ENCODE measurements at regions not wholly inside any gene's neighbourhood (a gene's known extent, or its start where the extent isn't known, plus 50 kb on each side); places are given as distances from the start of the nearest gene placed in this dataset.

GRCh38 chr20:54759589-54759988, 284.2 kb downstream of the DOK5 start:
- no peaks in the 10 kb centered on the region for H3K27me3 ChIP-seq
- no peak for ATAC-seq (ENCODE audit: low FRiP score in 2 of 2)
- 87 to 89% methylated on average over 4 of the region's 4 CpGs for WGBS, 2 donors
- no peaks in the 10 kb centered on the region for H3K9me3 ChIP-seq
- H3K4me1 ChIP-seq: no peaks in the 10 kb centered on the region
- H3K36me3 ChIP-seq: no peaks in the 10 kb centered on the region
- H3K27ac ChIP-seq: no peak overlapping the region
- TF ChIP-seq EP300 (IDR thresholded peaks at IDR 0.05) (no peak), POLR2AphosphoS5 (IDR thresholded peaks at IDR 0.05) (no peak), CTCF (IDR thresholded peaks at IDR 0.05) (no peak), POLR2A (IDR thresholded peaks at IDR 0.05) (no peak)
- no peak for DNase-seq
- no peak overlapping the region for H3K4me3 ChIP-seq

DNA sequence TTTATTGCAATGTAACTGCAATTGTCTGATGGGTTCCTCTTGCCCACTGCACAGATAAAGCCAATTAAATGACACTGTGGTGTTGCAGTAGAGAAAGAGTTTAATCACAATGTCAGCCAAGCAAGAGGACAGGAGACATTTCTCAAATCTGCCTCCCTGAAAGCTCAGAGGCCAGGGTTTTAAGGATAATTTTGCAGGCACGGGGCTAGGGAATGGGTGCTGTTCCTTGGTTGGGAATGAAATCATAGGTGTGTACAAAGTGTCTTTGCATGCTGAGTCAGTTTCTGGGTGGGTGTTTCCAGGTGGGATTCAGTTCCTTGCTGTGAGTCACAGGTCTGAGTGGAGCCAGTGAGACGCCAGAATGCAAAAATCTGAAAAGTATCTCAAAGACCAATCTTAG, 271.4 kb downstream of the DOK5 start:
- H3K9me3 ChIP-seq: no peaks in the 10 kb centered on the region
- no peaks in the 10 kb centered on the region for H3K4me1 ChIP-seq
- H3K27ac ChIP-seq: no peak overlapping the region
- TF ChIP-seq CTCF (IDR thresholded peaks at IDR 0.05) (no peak), EP300 (IDR thresholded peaks at IDR 0.05) (no peak), POLR2A (IDR thresholded peaks at IDR 0.05) (no peak), POLR2AphosphoS5 (IDR thresholded peaks at IDR 0.05) (no peak)
- H3K36me3 ChIP-seq: no peaks in the 10 kb centered on the region
- WGBS, 2 donors: 73 to 88% methylated on average over 2 of the region's 2 CpGs
- no peaks in the 10 kb centered on the region for H3K27me3 ChIP-seq
- H3K4me3 ChIP-seq: no peak overlapping the region
- ATAC-seq (ENCODE audit: low FRiP score in 2 of 2) (no peak), DNase-seq (no peak)

DNA sequence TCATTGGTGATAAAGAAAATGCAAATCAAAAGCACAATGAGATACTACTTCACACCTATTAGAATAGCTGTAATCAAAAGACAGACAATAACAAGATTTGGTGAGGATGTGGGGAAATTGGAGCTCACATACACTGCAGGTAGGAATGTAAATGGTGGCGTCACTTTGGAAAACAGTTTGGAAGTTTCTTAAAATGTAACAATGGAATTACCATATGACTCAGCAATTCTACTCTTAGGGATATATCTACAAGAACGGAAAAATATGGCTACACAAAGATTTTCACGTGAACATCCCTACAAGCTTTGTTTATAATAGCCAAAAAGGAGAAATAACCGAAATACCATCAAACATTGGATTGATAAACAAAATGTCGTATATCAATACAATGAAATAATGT, 270.4 kb downstream of the DOK5 start:
- TF ChIP-seq EP300 (IDR thresholded peaks at IDR 0.05): no peak
- TF ChIP-seq CTCF (IDR thresholded peaks at IDR 0.05): no peak
- TF ChIP-seq POLR2A (IDR thresholded peaks at IDR 0.05): no peak
- no peak for TF ChIP-seq POLR2AphosphoS5 (IDR thresholded peaks at IDR 0.05)
- Histone ChIP-seq H3K4me3 (no peak overlapping the region), H3K9me3 (no peaks in the 10 kb centered on the region), H3K27me3 (no peaks in the 10 kb centered on the region), H3K27ac (no peak overlapping the region), H3K4me1 (no peaks in the 10 kb centered on the region), H3K36me3 (no peaks in the 10 kb centered on the region)
- WGBS, 2 donors: 85 to 86% methylated on average over 5 of the region's 5 CpGs
- ATAC-seq (ENCODE audit: low FRiP score in 2 of 2): no peak
- no peak for DNase-seq

GRCh38 chr20:54744097-54744496, 268.7 kb downstream of the DOK5 start:
- WGBS, 2 donors: 85 to 90% methylated on average over 2 of the region's 2 CpGs
- no peaks in the 10 kb centered on the region for H3K4me1 ChIP-seq
- DNase-seq (no peak), ATAC-seq (ENCODE audit: low FRiP score in 2 of 2) (no peak)
- TF ChIP-seq EP300 (IDR thresholded peaks at IDR 0.05) (no peak), POLR2AphosphoS5 (IDR thresholded peaks at IDR 0.05) (no peak)
- H3K9me3 ChIP-seq: no peaks in the 10 kb centered on the region
- no peaks in the 10 kb centered on the region for H3K36me3 ChIP-seq
- no peak overlapping the region for H3K4me3 ChIP-seq
- H3K27ac ChIP-seq: no peak overlapping the region
- no peaks in the 10 kb centered on the region for H3K27me3 ChIP-seq

DNA sequence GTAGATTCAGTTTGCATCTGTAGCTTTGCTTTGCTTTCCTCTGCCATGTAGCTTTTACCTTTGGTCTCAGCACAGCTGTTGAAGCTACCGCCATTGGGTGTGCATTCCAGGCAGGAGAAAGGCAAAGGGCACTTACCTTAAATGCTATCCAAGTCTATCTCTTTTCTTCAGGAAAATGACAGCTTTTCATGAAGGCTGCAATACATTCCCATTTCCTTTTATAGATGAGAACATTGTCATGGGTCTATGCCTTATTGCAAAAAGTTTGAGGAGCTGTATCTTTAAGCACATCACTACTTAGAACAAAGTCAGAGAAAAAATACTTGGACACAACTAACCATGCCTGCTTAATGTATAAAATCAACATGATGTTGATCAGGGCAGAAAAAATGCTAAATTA, 266.8 kb downstream of the DOK5 start:
- Histone ChIP-seq H3K4me3 (no peak overlapping the region), H3K36me3 (no peaks in the 10 kb centered on the region), H3K27ac (no peak overlapping the region), H3K27me3 (no peaks in the 10 kb centered on the region), H3K9me3 (no peaks in the 10 kb centered on the region), H3K4me1 (no peaks in the 10 kb centered on the region)
- 92 to 94% methylated on average over 1 of the region's 1 CpG for WGBS, 2 donors
- ATAC-seq (ENCODE audit: low FRiP score in 2 of 2): no peak
- no peak for TF ChIP-seq CTCF (IDR thresholded peaks at IDR 0.05)
- no peak for DNase-seq
